HG02642 (cell line): ENCODE measurements at regions not wholly inside any gene's neighbourhood (a gene's known extent, or its start where the extent isn't known, plus 50 kb on each side); places are given as distances from the start of the nearest gene placed in this dataset.
"Not testable (repeated sequence)": the region's sequence is repeated elsewhere in the genome, so short reads cannot be mapped to it uniquely, and the experiment has no call there.

Source experiments
- ATAC-seq: cut with Tn5 transposase; IDR thresholded peaks from one replicate; pipeline ENCODE4 v1.9.1; 2021; ENCODE audit warnings: mild to moderate bottlenecking; ENCODE audit not compliant: unreplicated experiment, poor library complexity

- ATAC-seq = no peak
Observed at GRCh38 chr2:128502638-128503246, 184.1 kb upstream of the HS6ST1 start.

DNA sequence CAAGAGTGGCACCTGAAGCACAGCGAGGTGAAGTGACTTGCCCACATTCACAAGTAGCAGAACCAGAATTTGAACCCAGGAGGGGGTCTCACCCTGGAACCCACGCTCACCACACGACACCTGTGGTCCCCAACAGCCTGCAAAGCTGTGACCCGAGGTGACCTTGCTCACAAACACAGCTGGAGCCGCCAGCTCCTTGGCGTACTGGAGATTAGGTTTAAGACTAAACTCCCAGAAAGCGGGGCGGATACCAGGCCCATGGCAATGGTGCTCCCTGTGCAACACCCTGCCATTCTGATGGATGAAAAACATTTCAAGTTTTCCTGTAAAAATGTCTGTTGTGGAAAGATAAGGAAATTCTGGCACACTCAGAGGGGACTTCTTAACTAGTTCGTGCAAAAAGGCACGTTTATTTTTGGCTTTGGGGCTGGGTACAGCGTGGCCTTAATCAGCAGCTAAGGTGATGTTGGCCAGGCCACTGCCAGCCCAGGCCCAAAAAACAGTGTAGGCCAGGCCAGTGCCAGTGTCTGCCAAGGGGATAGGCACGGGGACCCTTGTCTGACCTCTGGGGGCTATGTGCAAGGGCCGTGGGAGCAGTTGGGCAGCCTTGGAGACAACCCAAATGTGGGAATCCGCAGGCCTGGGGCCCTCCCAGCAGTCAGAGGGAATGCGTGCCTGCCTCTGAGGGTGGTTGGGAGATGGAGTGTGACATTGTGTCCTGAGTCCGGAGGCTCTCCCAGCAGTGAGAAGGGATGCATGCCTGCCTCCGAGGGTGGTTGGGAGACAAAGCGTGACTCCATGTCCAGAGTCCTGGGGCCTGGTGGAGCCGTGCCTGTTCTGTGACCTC is 185.0 kb upstream of the HS6ST1 start:
- ATAC-seq = no peak

GRCh38 chr2:128504246-128505149 is 185.8 kb upstream of the HS6ST1 start:
- ATAC-seq = no peak

GRCh38 chr2:128505150-128505490 is 186.5 kb upstream of the HS6ST1 start:
- no peak for ATAC-seq

DNA sequence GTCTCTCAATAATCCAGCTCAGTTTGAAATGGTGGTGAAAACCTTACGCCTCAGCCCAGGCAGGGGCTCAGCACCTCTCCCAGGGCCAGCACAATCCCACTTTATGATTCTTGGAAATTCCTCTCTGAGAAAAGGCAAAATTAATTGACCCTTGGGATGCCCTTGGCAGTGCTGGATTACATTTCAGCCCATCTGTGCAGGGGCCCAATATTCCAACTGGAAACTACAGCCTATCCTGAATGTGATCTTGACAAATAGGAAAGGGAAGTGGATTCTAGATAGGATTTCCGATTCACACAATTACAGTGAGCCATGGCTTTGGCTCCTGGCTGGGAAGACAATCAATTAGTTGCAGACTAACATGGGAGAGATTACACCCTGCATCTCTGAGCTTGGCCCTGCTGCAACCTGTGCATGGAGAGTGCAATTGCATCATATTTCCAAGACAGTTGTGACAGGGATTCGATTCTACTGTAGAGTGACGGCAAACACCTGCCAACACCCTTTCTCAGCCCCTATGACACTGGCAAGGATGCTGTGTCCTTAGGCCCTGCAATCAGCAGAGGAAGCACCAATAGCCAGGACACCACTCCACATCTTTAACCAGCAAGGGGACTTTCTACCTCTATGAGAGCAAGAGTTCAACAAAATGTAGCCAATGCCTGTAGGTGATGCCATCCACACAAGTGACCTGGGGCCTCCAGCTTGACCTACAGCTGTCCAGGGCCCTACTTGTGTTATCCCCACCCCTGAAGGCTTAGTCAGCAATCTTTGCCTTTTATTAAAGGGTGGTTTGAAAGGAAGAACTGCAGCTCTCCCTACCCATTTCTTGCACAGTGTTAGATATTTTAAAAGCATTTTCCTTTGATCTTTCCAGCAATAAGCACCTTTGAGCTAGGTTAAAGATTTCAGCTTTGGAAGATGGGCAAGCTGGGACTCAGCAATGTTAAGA is 187.2 kb upstream of the HS6ST1 start:
- ATAC-seq = no peak

GRCh38 chr2:128506534-128506933 is 187.9 kb upstream of the HS6ST1 start:
- no peak for ATAC-seq

GRCh38 chr2:128510701-128511397 is 192.2 kb upstream of the HS6ST1 start:
- no peak for ATAC-seq

- ATAC-seq = no peak
Observed at GRCh38 chr2:128511731-128512378, 193.2 kb upstream of the HS6ST1 start.

DNA sequence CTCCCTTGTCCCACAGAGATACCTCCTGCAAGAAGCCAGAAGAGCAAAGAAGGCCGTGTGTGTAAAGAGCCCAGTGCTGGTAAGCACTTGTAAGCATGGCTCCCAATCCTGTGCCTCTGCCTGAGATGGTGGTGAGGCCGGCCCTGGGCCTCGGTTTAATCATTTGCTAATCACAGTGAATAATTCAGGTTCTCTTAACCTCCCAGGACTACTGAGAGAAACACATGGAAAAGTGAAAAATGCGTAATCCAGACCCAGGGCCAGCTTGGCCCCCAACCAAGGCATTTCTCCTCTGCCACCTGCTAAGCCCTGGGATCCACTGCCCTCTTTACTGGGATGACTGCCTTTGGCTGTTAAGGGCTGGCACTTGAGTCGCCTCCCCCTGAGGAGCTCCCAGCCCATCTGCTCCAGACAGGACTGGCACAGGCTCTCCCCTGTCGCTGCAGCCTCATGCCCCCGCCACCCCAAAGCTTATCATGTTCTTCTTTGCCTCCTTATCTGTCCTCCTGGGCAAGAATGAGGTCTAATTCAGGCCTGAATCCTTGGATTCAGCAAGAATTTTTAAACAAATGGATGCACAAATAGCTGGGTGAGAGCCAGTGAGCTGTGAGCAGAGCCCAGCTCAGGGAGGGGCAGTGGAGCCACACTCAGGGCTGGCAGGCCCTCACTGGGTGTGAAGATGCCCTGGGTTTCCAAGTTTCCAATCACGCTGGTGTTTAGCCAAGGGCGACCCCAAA is 193.9 kb upstream of the HS6ST1 start:
- no peak for ATAC-seq

- no peak for ATAC-seq
Observed at GRCh38 chr2:128513116-128513960, 194.7 kb upstream of the HS6ST1 start.

DNA sequence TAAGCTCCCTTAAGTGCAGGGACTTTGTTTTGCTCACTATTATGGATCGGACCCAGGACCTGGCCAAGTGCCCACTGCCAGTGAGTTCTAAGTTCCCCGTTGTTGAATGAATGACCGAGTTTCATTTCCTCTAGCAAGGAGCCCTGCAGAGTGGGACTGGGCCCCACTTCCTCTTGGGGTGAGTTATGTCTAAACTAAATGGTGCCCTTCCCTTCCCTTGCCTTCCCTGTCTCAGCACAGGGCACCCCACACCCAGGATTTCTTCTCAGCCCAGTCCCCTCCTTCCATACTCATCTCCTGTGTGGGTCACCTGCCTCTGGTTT is 195.3 kb upstream of the HS6ST1 start:
- ATAC-seq = peak; percentile 79

DNA sequence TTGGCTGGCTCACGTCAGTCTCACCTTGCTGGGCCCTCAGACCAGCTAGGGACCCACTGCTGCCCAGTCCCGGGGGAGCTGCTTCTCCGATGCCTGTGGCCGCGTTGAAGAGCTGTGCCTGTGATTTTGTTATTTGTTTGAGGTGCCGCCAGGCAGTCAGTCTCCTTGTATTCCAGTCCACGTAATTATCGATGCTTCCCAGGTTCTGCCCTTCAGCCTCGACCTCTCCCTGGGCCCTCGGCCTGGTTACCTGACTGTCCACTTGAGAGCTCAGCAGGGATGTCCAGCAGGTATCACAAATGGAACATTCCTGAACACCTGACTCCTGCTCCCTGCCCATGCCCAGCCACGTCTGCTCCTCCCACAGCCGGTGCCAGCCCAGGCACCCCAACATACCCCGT is 195.9 kb upstream of the HS6ST1 start:
- no peak for ATAC-seq

GRCh38 chr2:128516938-128517337 is 198.3 kb upstream of the HS6ST1 start:
- ATAC-seq = no peak

GRCh38 chr2:128519028-128519427 is 200.4 kb upstream of the HS6ST1 start:
- not testable (repeated sequence) for ATAC-seq

- no peak for ATAC-seq
Observed at GRCh38 chr2:128519517-128520215, 201.0 kb upstream of the HS6ST1 start.

DNA sequence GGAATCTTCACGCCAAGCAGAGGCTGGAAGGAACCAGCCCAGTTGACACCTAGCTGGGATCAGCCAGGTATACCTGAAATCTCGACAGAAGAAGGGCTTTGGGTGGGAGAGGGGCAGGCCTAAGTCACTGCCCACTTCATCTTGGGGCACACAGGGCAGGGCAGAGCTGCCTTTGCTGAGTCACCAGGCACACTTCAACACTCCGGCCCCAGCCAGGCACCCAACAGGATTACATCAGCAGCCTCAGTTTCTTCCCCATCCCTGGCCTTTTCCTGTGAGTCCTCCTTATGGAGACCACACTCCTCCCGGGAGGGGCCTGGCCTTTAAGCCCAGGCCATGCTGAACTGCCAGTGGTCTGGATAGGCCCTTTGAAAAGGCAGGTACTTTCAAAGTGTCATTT is 201.7 kb upstream of the HS6ST1 start:
- no peak for ATAC-seq

DNA sequence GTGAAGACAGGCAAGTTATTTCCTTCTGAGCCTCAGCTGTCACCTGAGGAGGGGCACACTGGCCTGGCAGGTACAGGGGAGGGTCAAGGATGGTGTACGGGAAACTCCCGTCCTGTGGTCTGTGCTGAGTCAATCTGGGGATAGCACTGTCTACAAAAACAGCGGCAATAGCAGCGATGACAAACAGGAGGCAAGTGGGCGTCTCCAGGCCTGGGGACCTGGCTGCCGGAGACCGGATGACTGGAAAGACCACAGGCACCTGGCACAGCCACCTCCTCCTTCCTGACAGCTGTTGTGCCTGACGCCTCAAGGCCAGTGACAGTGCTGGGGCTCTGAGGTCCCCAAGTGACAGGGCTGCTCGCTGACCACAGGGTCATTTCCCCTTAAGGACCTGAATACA is 202.1 kb upstream of the HS6ST1 start:
- ATAC-seq = peak; percentile 92
